ENCODE measurements at regions not wholly inside any gene's neighbourhood (a gene's known extent, or its start where the extent isn't known, plus 50 kb on each side); places are given as distances from the start of the nearest gene placed in this dataset.

GRCh38 chr11:70578831-70579230 lies 180.5 kb downstream of the CTTN start:
- no peak for TF ChIP-seq CTCF (IDR thresholded peaks at IDR 0.05; ENCODE audit: insufficient read depth, low read length, missing control alignments)
- POLR2A ChIA-PET = no interaction called here
- H3K4me3 ChIP-seq (ENCODE audit: low read depth, low read length) = no peak overlapping the region
- CTCF ChIA-PET = no interaction called here
- DNase-seq (ENCODE audit: low read depth, low spot score) = no peak

- TF ChIP-seq CTCF (IDR thresholded peaks at IDR 0.05; ENCODE audit: insufficient read depth, low read length, missing control alignments) = no peak
- H3K4me3 ChIP-seq (ENCODE audit: low read depth, low read length) = no peak overlapping the region
- no peak for DNase-seq (ENCODE audit: low read depth, low spot score)
- ChIA-PET POLR2A (no interaction called here), CTCF (no interaction called here)
These were observed 181.1 kb downstream of the CTTN start for GRCh38 chr11:70579316-70579955.

GRCh38 chr11:70580036-70580805 lies 181.9 kb downstream of the CTTN start:
- DNase-seq (ENCODE audit: low read depth, low spot score) = no peak
- H3K4me3 ChIP-seq (ENCODE audit: low read depth, low read length) = no peak overlapping the region
- POLR2A ChIA-PET = no interaction called here
- no peak for TF ChIP-seq CTCF (IDR thresholded peaks at IDR 0.05; ENCODE audit: insufficient read depth, low read length, missing control alignments)
- CTCF ChIA-PET = no interaction called here

GRCh38 chr11:70581991-70582885 lies 183.9 kb downstream of the CTTN start:
- CTCF ChIA-PET = no interaction called here
- POLR2A ChIA-PET = no interaction called here
- H3K4me3 ChIP-seq (ENCODE audit: low read depth, low read length) = no peak overlapping the region
- no peak for DNase-seq (ENCODE audit: low read depth, low spot score)
- TF ChIP-seq CTCF (IDR thresholded peaks at IDR 0.05; ENCODE audit: insufficient read depth, low read length, missing control alignments) = no peak

- H3K4me3 ChIP-seq (ENCODE audit: low read depth, low read length) = no peak overlapping the region
- DNase-seq (ENCODE audit: low read depth, low spot score) = no peak
- POLR2A ChIA-PET = no interaction called here
- TF ChIP-seq CTCF (IDR thresholded peaks at IDR 0.05; ENCODE audit: insufficient read depth, low read length, missing control alignments) = no peak
- CTCF ChIA-PET = no interaction called here
These were observed 184.7 kb downstream of the CTTN start for GRCh38 chr11:70582886-70583641.

Data from AG04449 (cell line).